A673 (cell line): ENCODE measurements at regions not wholly inside any gene's neighbourhood (a gene's known extent, or its start where the extent isn't known, plus 50 kb on each side); places are given as distances from the start of the nearest gene placed in this dataset.

ENCODE experiments used
- BruUV-seq: library from RNA; stranded (reverse); fragments of 400-500 nt; replicated peaks from 2 replicates; lab custom pipeline; 2021; lab: Mats Ljungman, UMichigan
- CTCF ChIA-PET: fragments of 300-600 bp; sonication (Branson Sonifier 250); formaldehyde crosslinking; loops from one replicate; lab custom pipeline; 2022; ENCODE audit warnings: antibody characterized with exemption; lab: Charles Lee
- POLR2A ChIA-PET: fragments of 300-600 bp; sonication (Branson Sonifier 250); formaldehyde crosslinking; loops from one replicate; lab custom pipeline; 2022; ENCODE audit warnings: antibody characterized with exemption; ENCODE audit not compliant: low non-redundant PET; lab: Charles Lee
- DNase-seq: peaks from one replicate; pipeline ENCODE4 v3.0.0-alpha.2; 2015; ENCODE audit warnings: low spot score
- H3K27ac ChIP-seq: fragments of 200-600 bp; sonication (generic); 2 replicates; pipeline ENCODE4 v1.5.1; 2016; ENCODE audit warnings: mixed run types, low read depth, mild to moderate bottlenecking, mixed read lengths, antibody characterized with exemption, low read length; ENCODE audit not compliant: poor library complexity, severe bottlenecking
- H3K27me3 ChIP-seq: fragments of 200-600 bp; sonication (generic); replicated peaks from 2 replicates; pipeline ENCODE4 v1.6.1; 2017; ENCODE audit warnings: mixed run types, low read depth, mild to moderate bottlenecking, mixed read lengths, antibody characterized with exemption, low read length; ENCODE audit not compliant: insufficient read depth, poor library complexity
- H3K36me3 ChIP-seq: fragments of 200-600 bp; sonication (generic); 2 replicates; pipeline ENCODE4 v1.6.1; 2016; ENCODE audit warnings: mixed run types, mild to moderate bottlenecking, mixed read lengths, antibody characterized with exemption, low read length; ENCODE audit not compliant: insufficient read depth, poor library complexity, severe bottlenecking
- H3K4me1 ChIP-seq: fragments of 200-600 bp; sonication (generic); 2 replicates; pipeline ENCODE4 v1.6.1; 2017; ENCODE audit warnings: mixed run types, mild to moderate bottlenecking, mixed read lengths, antibody characterized with exemption, low read length; ENCODE audit not compliant: insufficient read depth, poor library complexity, severe bottlenecking
- H3K4me3 ChIP-seq: fragments of 200-600 bp; sonication (generic); 2 replicates; pipeline ENCODE4 v1.5.1; 2016; ENCODE audit warnings: low read depth, mixed run types, mild to moderate bottlenecking, mixed read lengths, low read length; ENCODE audit not compliant: poor library complexity, severe bottlenecking
- H3K9me3 ChIP-seq: fragments of 200-600 bp; sonication (generic); 2 replicates; pipeline ENCODE4 v1.6.1; 2016; ENCODE audit warnings: mixed run types, low read depth, mild to moderate bottlenecking, mixed read lengths, antibody characterized with exemption, low read length; ENCODE audit not compliant: poor library complexity, severe bottlenecking
- CTCF ChIP-seq: fragments of 300-800, 200-600 bp; sonication (generic); conservative IDR thresholded peaks from 2 replicates; pipeline ENCODE4 v1.5.1; 2017; ENCODE audit warnings: low read depth, mild to moderate bottlenecking, antibody characterized with exemption, low read length, moderate library complexity, mixed read lengths
- EZH2 ChIP-seq: fragments of 200-600 bp; sonication (generic); IDR thresholded peaks from 2 replicates; pipeline ENCODE4 v1.6.1; 2017; ENCODE audit warnings: borderline replicate concordance, low read depth, mild to moderate bottlenecking, mixed read lengths, antibody characterized with exemption, low read length; ENCODE audit not compliant: poor library complexity, severe bottlenecking
- intact Hi-C: fragments of 100-400 bp; cut with micrococcal nuclease; formaldehyde crosslinking; loops from one replicate; pipeline ENCODE4 v1.10.0; 2022; ENCODE audit not compliant: unreplicated experiment

DNA sequence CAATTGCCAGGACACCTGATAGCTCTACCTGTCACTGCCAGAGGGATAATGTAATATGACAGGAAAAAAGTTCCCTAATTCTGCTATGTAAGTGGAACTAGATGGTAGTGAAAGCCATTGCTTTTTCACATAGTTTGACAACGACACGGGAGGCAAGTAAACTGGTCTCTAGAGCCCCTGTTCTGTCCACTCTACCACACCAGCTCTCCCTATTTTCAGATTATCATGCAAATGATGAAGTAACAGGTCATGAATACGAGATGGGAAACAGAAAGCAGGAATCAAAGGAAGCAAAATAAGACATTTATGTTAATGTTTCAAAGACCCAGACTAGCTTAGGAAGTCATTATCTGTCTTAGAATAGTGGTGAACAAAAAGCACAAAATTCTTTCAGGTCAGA, 56.2 kb downstream of the TAF11L14 start:
- CTCF ChIA-PET, result no interaction called here
- H3K27ac ChIP-seq, result no peak overlapping the region
- H3K4me3 ChIP-seq, result no peak overlapping the region
- H3K36me3 ChIP-seq, result no peaks in the 10 kb centered on the region
- DNase-seq, result no peak
- H3K4me1 ChIP-seq, result no peaks in the 10 kb centered on the region
- intact Hi-C loops, result no loop called here
- POLR2A ChIA-PET, result no interaction called here
- BruUV-seq, result no TSS peak
- H3K27me3 ChIP-seq, result no peaks in the 10 kb centered on the region
- TF ChIP-seq CTCF (no peak), EZH2 (no peak)
- no peaks in the 10 kb centered on the region for H3K9me3 ChIP-seq

- POLR2A ChIA-PET, result no interaction called here
- intact Hi-C loops, result no loop called here
- CTCF ChIA-PET, result no interaction called here
Observed at GRCh38 chr5:17691762-17692161, 57.5 kb downstream of the TAF11L14 start.

GRCh38 chr5:17694371-17694770, 60.1 kb downstream of the TAF11L14 start:
- no peaks in the 10 kb centered on the region for H3K27me3 ChIP-seq
- no peaks in the 10 kb centered on the region for H3K4me1 ChIP-seq
- no peaks in the 10 kb centered on the region for H3K36me3 ChIP-seq
- no peak for DNase-seq
- TF ChIP-seq CTCF (no peak), EZH2 (no peak)
- POLR2A ChIA-PET, result no interaction called here
- intact Hi-C loops, result no loop called here
- H3K4me3 ChIP-seq, result no peak overlapping the region
- CTCF ChIA-PET, result no interaction called here
- no peaks in the 10 kb centered on the region for H3K9me3 ChIP-seq
- no TSS peak for BruUV-seq
- H3K27ac ChIP-seq, result no peak overlapping the region

More at GRCh38 chr5:17691762-17692161, 57.5 kb downstream of the TAF11L14 start:
- Histone ChIP-seq H3K4me1 (no peaks in the 10 kb centered on the region), H3K27ac (no peak overlapping the region), H3K9me3 (no peaks in the 10 kb centered on the region), H3K27me3 (no peaks in the 10 kb centered on the region), H3K36me3 (no peaks in the 10 kb centered on the region), H3K4me3 (no peak overlapping the region)
- no TSS peak for BruUV-seq
- DNase-seq, result no peak
- no peak for TF ChIP-seq CTCF
- TF ChIP-seq EZH2, result no peak
